Gastroesophageal sphincter (tissue), 3 donors: ENCODE measurements at regions not wholly inside any gene's neighbourhood (a gene's known extent, or its start where the extent isn't known, plus 50 kb on each side); places are given as distances from the start of the nearest gene placed in this dataset.

Source experiments
- POLR2AphosphoS5 ChIP-seq: sonication (generic); formaldehyde crosslinking; IDR thresholded peaks from one replicate; pipeline ENCODE4 v1.6.1; 2017; ENCODE audit warnings: antibody characterized with exemption
- TF ChIP-seq, protein P1 (sequence below), 4 experiments: fragments of 200-600 bp in 2 of 4; fragments of 450-650 bp in 2 of 4; sonication (generic) in 1 of 4; IDR thresholded peaks; one replicate each; pipeline ENCODE4 v1.5.1; 2017 to 2019; ENCODE audit warnings: antibody characterized with exemption in 4 of 4, mild to moderate bottlenecking in 2 of 4, moderate library complexity in 2 of 4

GRCh38 chr16:64250866-64251265 lies 871.0 kb downstream of the CDH11 start:
- TF ChIP-seq POLR2AphosphoS5, result no peak
- TF ChIP-seq, protein P1, sequence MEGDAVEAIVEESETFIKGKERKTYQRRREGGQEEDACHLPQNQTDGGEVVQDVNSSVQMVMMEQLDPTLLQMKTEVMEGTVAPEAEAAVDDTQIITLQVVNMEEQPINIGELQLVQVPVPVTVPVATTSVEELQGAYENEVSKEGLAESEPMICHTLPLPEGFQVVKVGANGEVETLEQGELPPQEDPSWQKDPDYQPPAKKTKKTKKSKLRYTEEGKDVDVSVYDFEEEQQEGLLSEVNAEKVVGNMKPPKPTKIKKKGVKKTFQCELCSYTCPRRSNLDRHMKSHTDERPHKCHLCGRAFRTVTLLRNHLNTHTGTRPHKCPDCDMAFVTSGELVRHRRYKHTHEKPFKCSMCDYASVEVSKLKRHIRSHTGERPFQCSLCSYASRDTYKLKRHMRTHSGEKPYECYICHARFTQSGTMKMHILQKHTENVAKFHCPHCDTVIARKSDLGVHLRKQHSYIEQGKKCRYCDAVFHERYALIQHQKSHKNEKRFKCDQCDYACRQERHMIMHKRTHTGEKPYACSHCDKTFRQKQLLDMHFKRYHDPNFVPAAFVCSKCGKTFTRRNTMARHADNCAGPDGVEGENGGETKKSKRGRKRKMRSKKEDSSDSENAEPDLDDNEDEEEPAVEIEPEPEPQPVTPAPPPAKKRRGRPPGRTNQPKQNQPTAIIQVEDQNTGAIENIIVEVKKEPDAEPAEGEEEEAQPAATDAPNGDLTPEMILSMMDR (IDR thresholded peaks at IDR 0.05), result no peak
